GM19395 (cell line): ENCODE measurements at regions not wholly inside any gene's neighbourhood (a gene's known extent, or its start where the extent isn't known, plus 50 kb on each side); places are given as distances from the start of the nearest gene placed in this dataset.
"Not testable (repeated sequence)": the region's sequence is repeated elsewhere in the genome, so short reads cannot be mapped to it uniquely, and the experiment has no call there.

Experiments used
- ATAC-seq: cut with Tn5 transposase; IDR thresholded peaks from one replicate; pipeline ENCODE4 v1.9.1; 2021; ENCODE audit warnings: mild to moderate bottlenecking, moderate library complexity; ENCODE audit not compliant: unreplicated experiment

DNA sequence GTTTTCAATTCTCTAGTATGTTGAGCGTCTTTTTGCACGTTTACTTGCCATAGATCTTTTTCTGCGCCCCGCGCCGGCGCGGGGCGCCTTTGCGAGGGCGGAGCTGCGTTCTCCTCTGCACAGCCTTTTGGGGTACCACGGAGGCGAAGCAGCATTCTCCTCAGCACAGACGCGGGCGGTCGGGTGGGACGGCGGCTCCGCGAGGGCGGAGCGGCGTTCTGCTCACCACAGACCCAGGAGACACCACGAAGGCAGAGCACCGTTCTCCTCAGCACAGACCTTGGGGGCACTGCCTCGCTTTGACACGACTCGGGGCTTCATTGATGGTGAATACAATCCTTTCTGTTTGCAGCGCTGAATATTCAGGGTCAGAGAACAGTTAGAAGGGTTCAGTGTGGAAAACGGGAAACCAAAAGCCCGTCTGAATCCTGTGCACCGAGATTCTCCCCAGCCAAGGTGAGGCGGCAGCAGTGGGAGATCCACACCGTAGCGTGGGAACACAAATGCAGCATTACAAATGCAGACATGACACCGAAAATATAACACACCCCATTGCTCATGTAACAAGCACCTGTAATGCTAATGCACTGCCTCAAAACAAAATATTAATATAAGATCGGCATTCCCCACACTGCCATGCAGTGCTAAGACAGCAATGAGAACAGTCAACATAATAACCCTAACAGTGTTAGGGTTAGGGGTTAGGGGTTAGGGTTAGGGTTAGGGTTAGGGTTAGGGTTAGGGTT, 190.7 kb upstream of the VIPR2 start:
- ATAC-seq, result not testable (repeated sequence)

DNA sequence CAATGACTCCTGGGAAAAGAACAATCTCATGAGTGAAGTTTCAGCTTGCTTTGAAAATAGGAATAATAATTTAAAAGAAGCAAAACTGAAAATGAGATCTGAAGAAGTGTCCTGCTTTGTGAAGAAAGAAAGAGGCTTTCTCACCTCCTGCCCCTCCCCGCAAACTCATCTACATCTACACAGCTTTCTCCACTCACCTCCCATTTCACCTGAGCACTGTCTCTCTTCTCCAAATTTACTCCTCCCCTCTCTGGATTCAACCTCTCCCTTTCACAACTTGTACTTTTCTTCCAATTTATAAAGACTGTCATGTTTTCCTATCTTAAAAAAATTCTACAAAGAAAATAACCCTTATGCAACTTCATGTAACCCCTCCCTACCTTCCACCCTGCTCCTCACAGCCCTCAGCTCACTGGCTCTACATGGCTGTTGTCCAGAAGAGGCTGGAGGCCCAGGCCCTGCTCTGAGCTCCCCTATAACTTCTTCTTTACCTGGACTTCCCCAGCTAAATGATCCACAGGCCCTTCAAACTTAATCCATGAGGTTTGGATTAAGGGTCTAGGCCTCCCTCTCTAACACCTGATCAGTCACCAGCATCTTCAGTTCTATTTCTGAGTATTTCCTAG, 188.3 kb upstream of the VIPR2 start:
- not testable (repeated sequence) for ATAC-seq

DNA sequence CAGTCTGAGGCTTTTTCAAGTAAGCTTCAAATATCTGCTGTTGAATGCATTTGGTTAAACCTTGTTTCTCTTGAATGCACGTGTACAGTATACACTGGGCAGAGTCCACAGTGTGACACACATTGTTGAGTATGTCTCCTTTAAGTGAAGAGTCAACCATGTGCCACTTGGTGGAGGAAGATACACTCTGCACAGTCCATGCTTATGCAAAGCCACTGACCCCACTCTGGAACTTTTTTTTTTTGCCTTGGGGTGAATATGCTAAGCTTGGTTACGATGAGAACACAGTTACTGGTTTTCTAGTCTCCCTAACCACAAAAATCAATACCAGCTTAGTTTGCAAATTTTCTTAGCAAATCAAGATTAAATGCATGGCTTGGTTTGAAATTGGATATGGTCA, 186.8 kb upstream of the VIPR2 start:
- no peak for ATAC-seq

DNA sequence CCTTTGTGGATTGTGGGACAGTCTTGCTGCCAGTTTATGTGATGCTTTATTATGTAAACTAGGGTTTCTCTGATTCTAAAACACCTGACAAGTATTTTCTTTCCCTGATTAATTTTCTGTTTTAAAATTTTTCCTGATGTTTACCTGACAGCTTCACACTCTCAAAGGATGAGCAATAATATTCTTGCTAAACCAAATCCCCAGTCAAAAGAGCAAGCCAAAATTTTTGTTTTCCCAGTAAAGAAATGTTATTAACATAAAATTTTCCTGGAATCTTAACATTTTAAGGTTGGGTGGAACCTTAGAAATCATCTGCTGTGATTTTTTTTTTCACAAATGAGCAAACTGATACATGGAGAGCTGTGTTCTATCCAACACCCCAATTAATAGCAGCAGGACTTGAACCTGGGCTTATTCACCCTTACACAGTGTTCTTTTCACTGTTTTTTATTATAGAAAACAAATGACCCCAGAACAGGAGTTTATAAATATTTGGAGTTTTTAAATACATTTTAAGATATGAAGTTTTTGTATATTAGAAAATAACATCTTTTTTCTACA, 185.2 kb upstream of the VIPR2 start:
- ATAC-seq, result no peak

DNA sequence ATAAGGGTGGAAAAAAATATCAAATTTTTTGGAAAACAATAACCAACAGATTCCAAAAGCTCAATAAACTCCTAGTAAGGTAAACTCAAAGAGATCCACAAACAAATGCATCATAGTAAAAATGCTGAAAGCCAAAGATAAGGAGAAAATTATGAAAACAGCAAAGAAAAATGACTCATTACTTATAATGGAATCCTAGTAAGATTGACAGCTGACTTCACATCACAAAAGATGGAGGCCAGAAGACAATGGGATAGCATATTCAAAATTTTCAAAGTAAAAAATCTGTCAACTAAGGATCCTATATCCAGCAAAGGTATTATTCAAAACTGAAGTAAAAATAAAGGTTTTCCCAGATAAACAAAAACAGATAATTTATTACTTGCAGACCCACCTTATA, 183.4 kb upstream of the VIPR2 start:
- ATAC-seq, result no peak

DNA sequence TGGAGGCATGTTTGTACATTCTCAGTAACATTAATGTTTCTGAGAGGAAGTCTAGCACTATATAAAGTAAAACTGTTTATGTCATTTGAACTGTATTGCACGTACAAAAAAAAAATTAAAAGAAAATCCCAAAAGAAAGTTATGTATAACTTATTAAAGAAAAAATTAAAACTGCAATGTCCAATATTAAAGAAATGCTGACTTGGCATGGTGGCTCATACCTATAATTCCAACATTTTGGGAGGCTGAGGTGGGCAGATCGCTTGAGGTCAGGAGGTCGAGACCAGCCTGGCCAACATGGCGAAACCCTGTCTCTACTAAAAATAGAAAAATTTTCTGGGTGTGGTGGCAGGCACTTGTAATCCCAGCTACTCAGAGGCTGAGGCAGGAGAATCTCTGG, 178.7 kb upstream of the VIPR2 start:
- ATAC-seq, result no peak

DNA sequence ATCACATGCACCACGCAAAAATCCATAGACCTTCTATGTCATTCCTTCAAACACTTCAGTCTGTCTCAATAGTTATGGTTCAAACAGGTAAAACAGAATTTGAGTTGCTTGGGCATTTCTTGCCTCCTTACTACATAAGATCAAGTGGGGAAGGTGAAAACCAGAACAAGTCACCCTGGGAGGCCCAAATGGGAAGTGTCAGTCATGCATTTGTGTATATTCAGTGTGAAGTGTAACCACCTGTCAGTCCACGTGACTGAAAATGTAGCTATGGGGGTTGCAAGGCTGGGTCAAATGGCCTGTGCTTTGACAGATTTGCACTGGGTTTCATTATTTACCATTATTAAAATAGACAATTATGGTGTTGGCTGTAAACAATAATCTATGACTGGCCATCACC, 176.6 kb upstream of the VIPR2 start:
- no peak for ATAC-seq

DNA sequence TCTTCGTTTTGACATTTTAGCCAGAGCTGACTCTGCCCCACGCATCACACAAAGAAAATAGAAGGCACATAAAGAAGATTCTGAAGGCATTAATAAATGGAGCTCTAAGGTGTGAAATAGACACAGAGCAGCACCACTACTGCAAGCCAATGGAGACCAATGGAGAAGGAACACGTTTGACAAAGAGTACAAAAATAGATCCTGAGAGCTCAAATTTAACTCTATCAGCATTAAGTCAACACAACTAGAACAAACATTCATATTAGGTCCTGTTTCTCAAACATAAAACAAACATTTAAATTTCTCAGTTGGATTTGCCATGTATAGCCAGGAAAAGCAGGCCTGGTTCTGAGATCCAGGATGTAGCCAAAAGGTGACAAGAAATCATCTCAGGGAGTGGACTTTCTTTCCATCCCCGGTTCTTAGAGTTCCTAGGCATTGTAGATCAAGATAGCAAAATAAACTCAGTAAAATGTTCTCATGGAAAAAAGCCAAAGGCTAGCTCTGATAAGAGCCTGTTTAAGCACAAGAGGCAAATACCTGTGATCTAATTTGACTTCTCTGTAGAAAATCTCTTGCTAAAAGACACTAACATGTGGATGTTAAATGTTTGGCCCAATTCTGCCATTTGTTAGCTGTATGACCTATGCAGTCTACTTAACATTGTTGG, 174.2 kb upstream of the VIPR2 start:
- no peak for ATAC-seq

DNA sequence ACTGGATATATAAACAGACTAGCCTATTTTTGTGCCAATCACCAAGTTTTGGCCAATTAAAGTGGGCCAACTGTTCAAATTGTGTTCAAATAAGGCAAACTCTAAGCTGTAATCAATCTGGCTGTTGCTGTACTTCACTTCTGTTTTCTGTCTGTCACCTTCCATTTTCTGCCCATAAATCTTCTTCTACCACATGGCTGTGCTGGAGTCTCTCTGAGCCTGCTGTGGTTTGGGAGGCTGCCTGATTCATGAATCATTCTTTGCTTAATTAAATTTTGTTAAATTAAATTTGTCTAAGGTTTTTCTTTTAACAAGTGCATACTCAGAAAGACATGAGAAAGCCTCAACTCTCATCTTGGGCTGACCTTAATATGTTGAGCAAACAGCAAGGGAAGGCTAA, 172.6 kb upstream of the VIPR2 start:
- ATAC-seq, result no peak

DNA sequence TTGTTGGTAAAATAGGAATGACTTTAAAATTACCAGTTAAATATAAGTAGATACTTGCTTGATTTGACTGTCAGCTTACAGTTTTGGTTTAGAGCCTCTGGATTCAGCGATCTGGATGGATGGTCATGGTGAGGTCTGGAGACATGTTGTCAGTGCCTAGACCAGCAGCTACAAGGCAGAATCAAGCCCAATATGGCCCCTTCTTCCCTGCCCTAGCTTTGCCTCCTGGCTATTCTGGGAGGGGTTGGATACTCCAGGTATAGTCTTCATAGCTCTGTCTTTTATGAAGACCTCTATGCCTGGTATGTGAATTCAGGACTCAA, 166.5 kb upstream of the VIPR2 start:
- no peak for ATAC-seq

DNA sequence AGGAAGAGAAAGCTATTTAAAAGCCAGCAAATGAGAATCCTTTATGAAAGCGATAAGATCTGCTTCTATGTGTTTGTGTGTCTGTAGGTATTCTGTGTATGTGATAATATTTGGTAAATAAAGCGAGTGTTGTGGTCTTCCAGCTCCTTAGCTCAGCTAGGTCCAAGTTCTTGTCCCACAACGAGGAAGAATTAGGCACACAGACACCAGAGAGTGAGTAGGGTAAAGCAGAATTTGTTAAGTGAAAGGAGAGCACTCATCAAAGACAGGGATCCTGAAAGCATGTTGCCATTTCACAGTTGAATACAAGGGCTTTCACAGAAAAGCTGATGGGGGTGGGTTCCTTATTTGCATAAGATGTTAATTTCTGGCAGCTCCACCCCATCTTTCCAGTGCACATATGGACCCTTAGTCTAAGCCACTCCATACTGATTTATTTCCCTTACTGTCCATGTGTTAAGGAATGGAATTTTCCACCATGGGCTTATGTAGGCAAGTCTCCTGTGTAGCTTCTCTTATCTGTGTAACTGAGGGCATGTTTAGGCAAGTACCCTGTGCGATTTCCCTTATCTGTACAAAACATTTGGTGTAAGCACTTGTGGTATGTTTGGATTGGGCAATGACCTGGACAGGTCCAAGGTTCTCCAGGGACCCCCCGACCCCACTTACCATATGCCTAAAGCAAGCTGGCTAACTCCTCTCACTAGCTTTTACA, 165.9 kb upstream of the VIPR2 start:
- ATAC-seq, result no peak

DNA sequence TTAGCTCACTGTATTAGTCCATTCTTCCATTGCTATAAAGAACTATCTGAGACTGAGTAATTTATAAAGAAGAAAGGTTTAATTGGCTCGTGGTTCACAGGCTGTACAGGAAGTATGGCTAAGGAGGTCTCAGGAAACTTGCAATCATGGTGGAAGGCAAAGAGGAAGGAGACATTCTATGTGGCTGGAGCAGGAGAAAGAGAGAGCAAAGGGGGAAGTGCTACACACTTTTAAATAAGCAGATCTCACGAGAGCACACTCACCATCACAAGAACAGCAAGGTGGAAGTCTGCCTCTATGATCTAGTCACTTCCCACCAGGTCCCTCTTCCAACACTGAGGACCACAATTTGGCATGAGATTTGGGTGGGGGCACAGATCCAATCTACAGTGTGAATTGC, 164.5 kb upstream of the VIPR2 start:
- ATAC-seq, result not testable (repeated sequence)

DNA sequence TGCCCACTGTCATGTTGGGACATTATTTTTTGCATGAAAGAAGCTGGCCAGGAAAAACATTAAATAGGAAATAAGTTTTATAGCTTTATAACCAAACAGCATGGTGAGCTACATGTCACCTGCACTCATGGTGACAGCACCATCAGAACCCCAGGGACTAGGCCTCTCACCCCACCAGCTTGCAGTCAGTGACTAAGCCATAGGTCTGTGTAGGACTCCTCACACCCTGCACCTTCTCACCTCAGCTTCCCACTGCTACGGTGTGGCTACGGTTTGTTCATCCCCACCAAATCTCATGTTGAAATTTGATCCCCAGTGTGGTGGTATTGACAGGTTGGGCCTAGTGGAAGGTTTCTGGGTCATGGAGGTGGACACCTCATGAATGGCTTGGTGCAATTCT, 161.3 kb upstream of the VIPR2 start:
- no peak for ATAC-seq

DNA sequence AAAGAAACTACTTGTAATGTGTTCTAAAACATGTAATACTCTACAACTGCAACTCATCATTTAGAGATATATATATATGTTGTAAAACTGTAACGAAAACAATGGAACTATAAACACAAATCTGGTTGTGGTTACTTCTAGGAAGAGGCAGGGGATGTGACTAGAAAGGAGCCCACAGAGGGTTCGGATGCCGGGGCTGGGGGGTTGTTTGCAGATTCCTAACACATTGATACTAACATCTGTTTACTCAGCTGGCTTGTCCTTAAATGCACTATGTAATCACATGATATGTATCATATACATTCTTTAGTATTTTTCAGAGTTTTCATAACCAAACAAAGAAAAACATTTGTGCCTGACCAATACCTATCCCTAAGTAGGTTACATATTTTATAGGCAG, 160.5 kb upstream of the VIPR2 start:
- not testable (repeated sequence) for ATAC-seq

DNA sequence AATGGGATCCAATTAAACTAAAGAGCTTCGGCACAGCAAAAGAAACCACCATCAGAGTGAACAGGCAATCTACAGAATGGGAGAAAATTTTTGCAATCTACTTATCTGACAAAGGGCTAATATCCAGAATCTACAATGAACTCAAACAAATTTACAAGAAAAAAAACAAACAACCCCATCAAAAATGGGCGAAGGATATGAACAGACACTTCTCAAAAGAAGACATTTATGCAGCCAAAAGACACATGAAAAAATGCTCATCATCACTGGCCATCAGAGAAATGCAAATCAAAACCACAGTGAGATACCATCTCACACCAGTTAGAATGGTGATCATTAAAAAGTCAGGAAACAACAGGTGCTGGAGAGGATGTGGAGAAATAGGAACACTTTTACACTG, 158.8 kb upstream of the VIPR2 start:
- not testable (repeated sequence) for ATAC-seq

DNA sequence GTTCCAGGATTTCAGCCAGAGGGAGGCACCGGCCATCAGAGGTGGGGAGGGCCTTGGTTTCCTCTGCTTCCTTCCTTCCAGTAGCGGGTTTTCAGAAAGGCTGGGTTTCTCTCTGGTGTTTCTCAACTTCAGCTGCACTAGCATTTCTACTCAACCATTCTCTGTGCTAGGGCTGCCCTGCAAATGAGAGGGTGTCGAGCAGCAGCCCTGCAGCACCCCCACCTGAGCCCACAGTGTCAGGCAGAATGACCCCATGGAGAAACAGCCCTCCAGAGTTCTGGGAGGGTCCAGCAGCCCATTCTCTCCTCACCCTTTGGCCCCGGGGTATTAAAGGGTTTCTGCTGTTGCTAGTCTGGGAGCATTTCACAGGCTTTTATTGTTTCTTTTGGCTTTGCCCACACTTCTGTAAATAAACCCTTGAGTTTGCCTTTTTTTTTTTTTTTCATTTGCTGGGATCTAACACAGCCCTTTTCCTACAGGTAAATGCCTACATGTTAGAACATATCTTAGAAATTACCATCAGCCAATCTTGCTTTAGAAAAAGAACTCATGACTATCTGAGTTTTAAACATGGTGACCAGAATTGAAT, 151.5 kb upstream of the VIPR2 start:
- ATAC-seq, result no peak

DNA sequence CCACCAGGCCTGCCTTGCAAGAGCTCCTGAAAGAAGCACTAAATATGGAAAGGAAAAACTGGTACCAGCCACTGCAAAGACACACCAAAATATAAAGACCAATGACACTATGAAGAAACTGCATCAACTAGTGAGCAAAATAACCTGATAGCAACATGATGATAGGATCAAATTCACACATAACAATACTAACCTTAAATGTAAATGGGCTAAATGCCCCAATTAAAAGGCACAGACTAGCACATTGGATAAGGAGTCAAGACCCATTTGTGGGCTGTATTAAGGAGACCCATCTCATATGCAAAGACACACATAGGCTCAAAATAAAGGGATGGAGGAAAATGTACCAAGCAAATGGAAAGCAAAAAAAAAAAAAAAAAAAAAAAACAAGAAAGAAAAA, 141.8 kb upstream of the VIPR2 start:
- ATAC-seq, result not testable (repeated sequence)

DNA sequence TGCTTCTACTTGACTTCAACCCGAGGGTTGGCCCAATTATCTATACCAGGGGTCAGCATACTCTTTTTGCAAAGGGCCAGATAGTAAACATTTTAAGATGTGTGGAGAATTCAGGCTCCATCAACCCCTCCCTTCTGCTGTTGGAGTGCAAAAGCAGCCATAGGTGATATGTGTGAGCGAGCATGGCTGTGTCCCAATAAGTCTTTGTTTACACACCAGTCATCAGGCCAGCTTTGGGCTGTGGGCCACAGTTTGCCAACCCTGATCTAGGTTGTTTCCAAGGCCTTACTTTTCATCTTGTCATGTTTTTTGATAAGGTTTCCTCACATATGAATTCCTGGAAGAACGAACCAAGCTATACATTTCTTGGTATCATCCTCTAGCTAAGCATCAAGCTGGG, 136.9 kb upstream of the VIPR2 start:
- ATAC-seq, result no peak

DNA sequence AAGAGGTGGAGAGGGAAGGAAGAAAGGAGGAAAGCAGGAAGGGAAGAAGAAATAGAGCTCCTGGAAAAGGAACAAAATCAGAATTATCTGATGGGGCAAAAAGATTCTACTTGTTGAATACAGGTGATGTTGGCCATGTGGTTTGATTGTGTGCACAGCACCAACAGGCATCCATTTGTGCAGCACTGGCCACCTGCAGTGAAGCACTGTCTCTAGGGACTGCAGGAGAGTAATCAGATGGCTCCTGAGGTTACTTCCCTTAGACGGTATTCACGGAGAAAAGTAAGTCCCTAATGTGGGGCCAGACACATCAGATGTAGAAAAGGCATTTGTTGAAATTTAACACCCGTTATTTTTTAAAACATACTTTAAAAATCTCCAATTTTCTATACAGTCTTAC, 135.3 kb upstream of the VIPR2 start:
- ATAC-seq, result no peak

DNA sequence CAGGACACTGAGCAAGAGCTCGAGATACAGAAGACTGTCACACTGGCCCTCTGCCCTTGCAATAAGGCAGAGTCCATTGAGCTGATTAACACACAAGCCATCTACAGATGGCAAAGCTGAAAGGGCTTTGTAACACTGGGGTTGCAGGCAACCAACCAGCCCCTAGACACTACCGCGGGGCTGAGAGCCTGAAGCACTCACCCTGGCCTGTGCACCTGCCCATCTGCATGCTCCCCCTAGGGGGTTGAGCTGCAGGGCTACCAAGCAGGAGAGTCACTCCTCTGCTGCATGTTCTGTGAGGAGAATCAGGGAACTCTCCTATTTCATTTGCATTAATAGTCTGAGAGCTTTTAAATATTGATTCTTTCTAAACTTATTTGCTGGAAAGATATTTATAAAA, 128.1 kb upstream of the VIPR2 start:
- no peak for ATAC-seq

DNA sequence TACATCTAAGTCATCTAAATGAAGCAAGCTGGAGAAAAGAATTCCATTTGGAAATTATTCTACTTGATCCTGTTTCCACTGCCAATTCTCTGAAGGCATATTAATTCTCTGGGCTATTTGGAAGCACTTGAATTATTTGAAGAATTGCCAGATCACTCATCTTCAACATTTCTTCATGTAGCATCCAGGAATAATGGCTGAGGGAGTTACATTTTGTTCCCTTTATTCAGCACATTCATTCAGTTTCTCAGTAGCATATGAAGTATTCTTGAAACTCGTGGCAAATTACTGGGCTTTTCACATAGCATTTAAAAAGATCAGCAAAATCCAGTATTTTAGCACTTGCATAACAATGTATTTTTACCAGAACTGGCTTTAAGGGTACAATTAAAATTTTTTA, 127.1 kb upstream of the VIPR2 start:
- ATAC-seq, result no peak
